ENCODE measurements at regions not wholly inside any gene's neighbourhood (a gene's known extent, or its start where the extent isn't known, plus 50 kb on each side); places are given as distances from the start of the nearest gene placed in this dataset.
"Not testable (repeated sequence)": the region's sequence is repeated elsewhere in the genome, so short reads cannot be mapped to it uniquely, and the experiment has no call there.

- DNase-seq (ENCODE audit: low read depth in 2 of 2) = no peak
These were observed 464.8 kb downstream of the BTG1 start for GRCh38 chr12:91680864-91681263.

GRCh38 chr12:91677556-91677955, 468.1 kb downstream of the BTG1 start:
- no peak for DNase-seq (ENCODE audit: low read depth in 2 of 2)

- DNase-seq (ENCODE audit: low read depth in 2 of 2) = no peak
These were observed 470.2 kb downstream of the BTG1 start for GRCh38 chr12:91675401-91675800.

- no peak for DNase-seq (ENCODE audit: low read depth in 2 of 2)
These were observed 473.5 kb downstream of the BTG1 start for GRCh38 chr12:91672130-91672529.

GRCh38 chr12:91667694-91668093, 478.0 kb downstream of the BTG1 start:
- no peak for DNase-seq (ENCODE audit: low read depth in 2 of 2)

GRCh38 chr12:91663744-91664143, 481.1 kb upstream of the DCN start:
- no peak for DNase-seq (ENCODE audit: low read depth in 2 of 2)

- no peak for DNase-seq (ENCODE audit: low read depth in 2 of 2)
These were observed 480.7 kb upstream of the DCN start for GRCh38 chr12:91663310-91663709.

GRCh38 chr12:91662021-91662420, 479.4 kb upstream of the DCN start:
- no peak for DNase-seq (ENCODE audit: low read depth in 2 of 2)

GRCh38 chr12:91657032-91657431, 474.4 kb upstream of the DCN start:
- DNase-seq (ENCODE audit: low read depth in 2 of 2) = no peak

GRCh38 chr12:91655966-91656365, 473.3 kb upstream of the DCN start:
- no peak for DNase-seq (ENCODE audit: low read depth in 2 of 2)

- DNase-seq (ENCODE audit: low read depth in 2 of 2) = no peak
These were observed 471.5 kb upstream of the DCN start for GRCh38 chr12:91654087-91654486.

GRCh38 chr12:91651728-91652127, 469.1 kb upstream of the DCN start:
- no peak for DNase-seq (ENCODE audit: low read depth in 2 of 2)

- no peak for DNase-seq (ENCODE audit: low read depth in 2 of 2)
These were observed 461.1 kb upstream of the DCN start for GRCh38 chr12:91643763-91644162.

GRCh38 chr12:91640021-91640420, 457.4 kb upstream of the DCN start:
- no peak for DNase-seq (ENCODE audit: low read depth in 2 of 2)

- DNase-seq (ENCODE audit: low read depth in 2 of 2) = no peak
These were observed 456.7 kb upstream of the DCN start for GRCh38 chr12:91639327-91639726.

GRCh38 chr12:91637789-91638624, 455.4 kb upstream of the DCN start:
- DNase-seq (ENCODE audit: low read depth in 2 of 2) = no peak

- no peak for DNase-seq (ENCODE audit: low read depth in 2 of 2)
These were observed 454.1 kb upstream of the DCN start for GRCh38 chr12:91636721-91637120.

GRCh38 chr12:91634386-91634713, 451.7 kb upstream of the DCN start:
- DNase-seq (ENCODE audit: low read depth in 2 of 2) = not testable (repeated sequence)

GRCh38 chr12:91633734-91634357, 451.2 kb upstream of the DCN start:
- no peak for DNase-seq (ENCODE audit: low read depth in 2 of 2)

GRCh38 chr12:91633206-91633605, 450.6 kb upstream of the DCN start:
- DNase-seq (ENCODE audit: low read depth in 2 of 2) = no peak

- DNase-seq (ENCODE audit: low read depth in 2 of 2) = no peak
These were observed 449.6 kb upstream of the DCN start for GRCh38 chr12:91632042-91632786.

GRCh38 chr12:91630596-91631293, 448.1 kb upstream of the DCN start:
- no peak for DNase-seq (ENCODE audit: low read depth in 2 of 2)

All from stimulated activated CD4-positive, alpha-beta T cell treated with anti-CD3 and anti-CD28 coated beads, Interleukin-4, amount 100 ng/mL, for 48 hours (primary cell).